Activated CD4-positive, alpha-beta T cell treated with anti-CD3 and anti-CD28 coated beads, Interleukin-2, amount 50 U/mL, for 1 hour (primary cell): ENCODE measurements at regions not wholly inside any gene's neighbourhood (a gene's known extent, or its start where the extent isn't known, plus 50 kb on each side); places are given as distances from the start of the nearest gene placed in this dataset.
"Not testable (repeated sequence)": the region's sequence is repeated elsewhere in the genome, so short reads cannot be mapped to it uniquely, and the experiment has no call there.

Source experiments
- DNase-seq: peaks from one replicate; pipeline ENCODE4 v3.0.0-alpha.2; 2020

DNA sequence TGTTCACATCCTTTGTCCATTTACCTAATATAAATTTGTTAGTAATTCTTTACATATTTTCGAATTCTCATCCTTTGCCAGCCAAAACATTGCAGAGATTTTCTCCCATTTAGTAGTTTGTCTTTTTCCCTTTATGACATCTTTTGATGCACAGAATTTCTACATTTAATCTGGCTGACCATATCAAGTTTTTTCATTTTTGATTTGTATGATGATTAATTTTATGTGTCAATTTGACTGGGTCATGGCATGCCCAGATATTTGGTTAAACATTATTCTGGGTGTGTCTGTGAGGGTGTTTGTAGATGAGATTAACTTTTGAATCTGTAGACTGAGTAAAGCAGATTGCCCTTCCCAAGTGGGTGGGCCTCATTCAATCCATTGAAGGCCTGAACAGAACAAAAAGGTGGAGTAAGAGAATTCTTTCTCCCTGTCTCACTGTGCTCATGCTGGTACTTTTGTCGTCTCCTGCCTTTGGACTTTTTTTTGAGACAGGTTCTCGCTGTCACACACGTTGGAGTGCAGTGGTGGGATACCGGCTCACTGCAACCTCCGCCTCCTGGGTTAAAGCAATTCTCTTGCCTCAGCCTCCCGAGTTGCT lies 72.1 kb upstream of the EPB41L1 start:
- no peak for DNase-seq

DNA sequence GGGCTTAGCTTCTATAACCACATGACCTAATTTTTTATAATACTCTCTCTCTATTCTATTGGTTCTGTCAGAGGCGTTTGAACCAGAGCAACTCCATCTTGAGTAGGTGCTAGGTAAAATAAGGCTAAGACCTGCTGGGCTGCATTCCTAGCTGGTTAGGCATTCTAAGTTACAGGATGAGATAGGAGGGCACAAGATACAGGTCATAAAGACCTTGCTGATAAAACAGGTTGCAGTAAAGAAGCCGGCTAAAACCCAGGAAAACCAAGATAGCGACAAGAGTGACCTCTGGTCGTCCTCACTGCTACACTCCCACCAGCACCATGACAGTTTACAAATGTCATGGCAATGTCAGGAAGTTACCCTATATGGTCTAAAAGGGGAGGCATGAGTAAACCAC lies 71.3 kb upstream of the EPB41L1 start:
- DNase-seq = not testable (repeated sequence)

DNA sequence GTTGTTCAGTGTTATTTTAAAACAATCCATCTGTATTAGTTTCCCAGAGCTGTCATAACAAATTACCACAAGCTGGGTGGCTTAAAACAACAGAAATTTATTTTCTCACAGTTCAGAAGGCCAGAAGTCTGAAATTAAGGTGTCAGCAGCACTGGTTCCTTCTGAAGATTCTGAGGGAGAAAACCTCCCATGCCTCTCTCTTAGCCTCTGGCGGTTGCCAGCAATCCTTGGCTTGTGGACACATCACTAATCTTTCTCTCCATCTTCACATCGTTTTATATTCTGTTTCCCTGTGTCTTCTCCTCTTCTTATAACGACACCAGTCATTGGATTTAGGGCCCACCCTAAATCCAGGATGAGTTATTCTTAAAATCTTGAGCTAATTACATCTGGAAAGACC lies 70.2 kb upstream of the EPB41L1 start:
- DNase-seq = no peak

DNA sequence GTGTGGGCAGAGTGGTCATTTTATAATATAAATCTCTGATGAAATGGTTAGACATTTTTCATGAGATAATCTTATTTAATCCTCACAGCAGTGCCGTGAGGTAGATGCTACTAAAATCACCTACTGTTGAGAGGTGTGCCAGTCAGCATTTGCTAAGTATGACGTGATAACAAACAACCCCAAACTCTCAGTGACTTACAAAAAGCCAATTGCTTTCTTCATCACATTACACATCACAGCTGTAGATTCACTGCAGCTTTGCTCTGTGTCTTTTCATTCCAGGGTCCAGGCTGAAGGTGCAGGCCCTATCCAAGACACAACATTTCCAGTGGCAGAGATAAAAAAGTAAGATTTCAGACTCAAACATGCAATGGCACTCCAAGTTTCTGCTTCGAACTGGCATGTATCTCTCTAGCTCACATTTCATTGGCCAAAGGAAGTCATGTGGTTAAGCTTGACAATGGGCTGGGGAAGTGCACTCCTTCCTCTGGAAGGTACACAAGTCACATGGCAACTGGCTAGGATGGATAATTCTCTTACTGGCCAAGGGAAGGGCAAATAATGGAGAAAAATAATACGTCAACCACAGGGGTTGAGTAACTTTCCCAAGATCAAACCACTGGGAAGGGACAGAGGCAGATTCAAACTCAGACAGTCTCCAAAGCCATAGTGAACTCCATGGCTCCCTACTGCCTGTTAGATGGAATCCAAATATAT lies 69.5 kb upstream of the EPB41L1 start:
- no peak for DNase-seq

DNA sequence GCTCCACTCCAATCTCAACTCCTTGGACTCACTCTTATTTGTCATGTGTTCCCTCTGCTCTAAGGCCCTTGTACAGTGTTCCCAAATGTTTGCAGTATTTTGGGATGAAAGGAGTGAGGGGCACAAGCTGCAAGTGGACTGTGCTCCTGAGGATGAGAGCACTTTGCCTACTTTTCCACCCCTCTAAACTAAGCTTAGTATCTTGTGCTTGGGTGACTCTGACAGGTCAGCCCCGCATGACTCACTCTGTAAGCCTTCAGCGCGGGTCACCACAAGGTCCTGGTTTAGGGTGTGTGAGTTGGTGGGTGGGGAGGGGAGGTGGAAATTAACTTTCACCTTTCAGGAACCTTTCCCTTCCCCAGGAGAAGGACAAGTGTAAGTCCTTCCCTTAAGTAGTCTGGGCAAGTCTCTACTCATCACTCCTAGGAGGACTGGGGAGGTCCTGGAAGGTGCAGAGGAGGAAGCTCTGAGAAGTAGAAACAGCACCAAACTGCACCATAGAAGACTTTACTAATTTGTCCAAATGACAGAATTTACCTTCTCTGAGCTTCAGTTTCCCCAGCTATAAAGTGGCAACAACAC lies 68.8 kb upstream of the EPB41L1 start:
- DNase-seq = no peak

DNA sequence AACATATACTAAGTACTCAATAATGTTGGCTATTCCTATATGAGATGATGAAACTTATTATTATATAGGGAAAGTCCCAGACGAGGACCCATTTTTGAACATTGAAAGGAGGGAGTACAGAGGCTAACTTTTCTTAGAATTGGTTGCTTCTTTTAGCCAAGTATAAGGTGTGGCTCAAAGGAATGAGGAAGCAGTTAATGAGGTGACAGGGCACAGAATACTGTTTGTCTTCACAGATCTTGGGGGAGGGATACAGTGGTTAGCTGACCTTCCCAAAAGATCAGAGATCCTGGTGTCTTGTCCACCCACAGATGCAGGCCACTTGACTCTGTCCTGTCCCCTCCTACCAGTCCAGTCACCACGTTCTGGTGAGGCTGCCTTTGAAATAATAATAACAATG lies 67.8 kb upstream of the EPB41L1 start:
- DNase-seq = no peak

DNA sequence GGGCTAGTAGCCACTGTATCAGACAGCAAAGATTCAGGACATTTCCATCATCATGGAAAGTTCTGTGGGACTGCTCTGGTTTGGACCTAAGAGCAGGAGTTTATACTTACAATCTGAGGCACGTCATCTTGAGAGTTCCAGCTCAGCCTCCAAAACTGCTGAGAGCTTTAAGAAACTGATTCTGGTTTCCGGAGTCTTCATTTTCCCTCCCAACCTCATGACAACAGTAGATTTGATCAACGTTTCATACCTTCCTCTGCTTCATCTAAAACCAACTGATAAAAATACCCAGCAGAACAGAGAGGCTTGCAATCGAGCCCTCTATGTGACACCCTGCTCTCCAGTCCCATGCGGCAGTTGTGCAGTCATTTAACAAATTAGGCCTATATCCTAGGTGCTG lies 64.3 kb upstream of the EPB41L1 start:
- DNase-seq = no peak

DNA sequence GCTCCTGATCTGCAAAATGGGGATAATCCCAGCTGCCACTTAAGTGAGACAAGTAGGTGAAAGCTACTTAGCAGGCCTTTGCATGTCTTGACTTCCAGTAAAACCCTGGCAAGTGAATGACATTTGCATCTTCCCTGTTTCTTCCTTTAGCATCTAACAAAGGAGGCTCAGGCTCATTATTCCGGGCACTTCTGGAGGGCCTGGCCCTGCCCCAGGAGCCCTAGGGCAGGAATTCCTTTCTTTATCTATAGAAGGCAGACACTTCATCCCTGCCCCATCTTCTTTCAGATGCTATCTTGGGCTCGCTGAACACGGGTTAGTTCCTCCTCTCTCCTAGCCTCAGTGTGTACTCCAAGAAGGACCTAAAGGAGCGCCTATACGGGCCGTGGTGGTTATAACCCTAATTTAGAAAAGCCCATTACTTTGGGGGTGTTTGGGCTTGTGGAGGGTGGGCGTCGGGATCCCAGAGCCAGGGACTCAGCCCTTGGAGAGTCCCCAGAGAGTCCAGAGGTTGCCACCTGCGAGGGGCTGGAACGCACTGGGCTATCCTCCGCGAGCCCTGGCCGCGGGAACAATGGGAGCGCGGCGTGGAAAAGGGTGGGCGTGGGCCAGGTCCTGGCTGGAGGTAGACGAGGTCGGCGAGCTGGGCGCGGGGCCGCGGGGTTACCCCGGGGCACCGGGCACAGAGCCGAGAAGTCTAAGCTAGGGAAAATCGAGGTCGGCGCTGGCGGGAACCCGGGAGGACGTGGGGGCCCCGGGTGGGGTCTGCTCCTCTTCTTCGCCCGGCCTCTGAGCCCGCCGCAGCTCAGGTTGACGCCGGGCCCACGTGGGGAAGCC lies 62.8 kb upstream of the EPB41L1 start:
- DNase-seq = no peak

DNA sequence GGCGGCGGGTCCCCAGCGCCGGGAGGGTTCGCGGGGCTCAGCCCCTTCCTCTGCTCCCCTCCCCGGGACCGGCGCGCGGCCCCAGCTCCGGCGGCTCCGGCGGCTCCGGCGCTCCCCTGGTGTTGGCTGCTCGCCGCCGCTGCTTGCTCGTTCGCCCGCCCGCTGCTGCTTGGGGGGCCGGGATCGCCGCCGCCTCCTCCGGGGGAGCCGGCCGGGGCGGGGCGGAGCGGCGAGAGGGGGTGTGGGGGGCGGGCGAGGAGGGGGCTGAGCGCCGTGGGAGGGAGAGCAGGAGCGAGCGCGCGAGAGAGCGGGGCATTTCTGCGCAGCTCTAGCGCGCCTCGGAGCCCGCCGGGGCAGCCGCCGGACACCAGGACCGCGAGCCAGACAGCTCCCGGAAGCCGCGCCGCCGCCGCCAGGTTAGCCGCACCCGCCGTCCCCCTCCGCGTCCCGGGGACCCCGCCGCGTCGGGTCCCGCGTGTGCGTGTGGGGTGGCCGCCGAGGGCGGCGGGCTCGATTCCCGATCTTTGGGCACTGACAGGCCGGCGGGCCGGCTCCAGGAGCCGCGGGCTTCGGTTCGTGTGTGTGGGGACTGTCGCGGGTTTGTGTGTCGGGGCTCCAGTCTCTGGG lies 62.0 kb upstream of the EPB41L1 start:
- DNase-seq = no peak

DNA sequence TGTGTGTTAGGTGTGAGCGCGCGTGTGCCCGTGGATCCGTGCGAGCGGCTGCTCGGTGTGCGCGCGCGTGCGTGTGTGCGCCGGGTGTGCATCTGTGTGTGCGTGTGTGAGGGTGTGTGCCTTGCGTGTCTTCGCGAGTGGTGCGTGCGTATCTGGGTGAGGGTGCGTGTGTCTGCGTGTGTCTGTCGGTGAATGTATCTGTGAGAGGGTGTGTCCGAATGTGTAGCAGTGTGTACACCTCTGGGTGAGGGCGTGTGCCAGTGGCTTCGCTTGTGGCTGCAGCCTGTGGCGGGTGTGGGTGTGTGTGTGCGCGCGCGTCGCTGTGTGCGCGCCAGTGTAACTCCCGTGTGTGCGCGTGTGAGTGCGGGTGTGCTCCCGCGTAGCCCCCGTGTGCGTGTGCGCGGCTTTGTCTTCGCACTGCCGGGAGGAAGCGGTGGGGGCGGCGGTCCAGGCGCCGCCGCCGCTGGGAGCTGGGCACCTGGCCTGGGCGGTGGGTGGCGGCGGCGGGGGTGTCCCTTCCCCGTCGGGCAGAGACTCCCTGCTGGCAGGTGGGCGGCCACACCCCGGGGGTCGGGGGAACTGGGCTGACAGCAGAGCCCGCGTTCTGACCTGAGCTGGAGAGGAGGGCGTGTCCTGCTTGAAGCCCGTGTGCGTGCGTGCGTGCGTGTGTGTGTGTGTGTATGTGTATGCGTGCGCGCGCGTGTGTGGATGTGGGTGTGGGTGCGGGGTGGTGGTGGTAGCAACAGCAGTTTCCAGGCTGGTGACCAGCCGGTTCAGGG lies 61.3 kb upstream of the EPB41L1 start:
- DNase-seq = peak; percentile 34

DNA sequence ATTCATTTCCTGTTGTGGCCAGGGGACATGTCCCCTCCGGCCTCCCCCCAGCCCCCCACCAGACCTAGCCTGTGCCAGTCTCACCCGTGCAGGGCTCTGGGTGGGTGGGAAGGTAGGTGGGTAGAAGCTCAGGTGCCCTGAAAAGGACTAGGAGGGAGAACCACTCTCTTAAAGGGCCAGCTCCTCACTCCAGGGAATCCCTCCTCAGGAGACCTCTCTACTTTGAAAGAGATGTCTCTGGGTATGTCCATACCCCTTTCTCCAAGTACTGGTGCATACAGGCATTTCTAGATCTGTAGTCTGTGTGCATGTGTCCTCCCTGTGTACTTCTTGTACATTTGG lies 60.8 kb upstream of the EPB41L1 start:
- no peak for DNase-seq

DNA sequence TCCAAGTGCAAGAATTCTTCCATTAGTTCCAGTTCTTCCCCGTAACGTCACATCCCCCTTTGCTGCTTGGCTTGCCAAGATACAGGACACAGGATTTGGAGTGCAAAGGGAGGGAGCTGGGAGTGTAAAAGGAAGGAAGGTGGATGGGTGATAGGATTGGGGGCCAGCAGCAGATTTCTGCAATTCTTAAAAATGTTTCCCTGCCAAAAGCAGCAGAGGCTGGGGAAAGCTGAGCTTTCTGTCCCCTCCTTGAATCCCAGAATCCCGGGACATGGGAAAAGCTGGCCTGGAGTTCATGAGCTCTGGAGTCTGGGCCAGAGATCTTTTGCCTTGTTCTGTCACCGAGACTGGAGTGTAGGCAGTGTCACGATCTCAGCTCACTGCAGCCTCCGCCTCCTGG lies 60.0 kb upstream of the EPB41L1 start:
- no peak for DNase-seq

DNA sequence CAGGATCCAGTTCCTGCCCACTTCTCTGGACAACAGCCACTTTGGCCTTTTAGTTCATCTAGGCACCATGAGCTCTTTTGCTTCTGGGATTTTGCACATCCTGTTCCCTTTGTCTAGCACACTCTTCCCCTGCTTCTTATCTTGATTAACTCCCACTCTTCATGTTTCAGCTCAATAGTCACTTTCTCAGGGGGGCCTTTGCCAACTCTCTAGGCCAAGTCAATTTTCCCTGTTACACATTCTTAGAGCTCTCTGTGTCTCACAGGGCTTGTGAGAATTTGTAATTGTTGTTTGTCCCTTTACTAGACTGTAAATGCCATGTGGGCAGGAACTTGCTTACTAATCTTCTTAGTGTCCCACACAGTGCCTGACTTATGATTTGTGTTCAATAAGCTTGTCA lies 58.1 kb upstream of the EPB41L1 start:
- DNase-seq = no peak

DNA sequence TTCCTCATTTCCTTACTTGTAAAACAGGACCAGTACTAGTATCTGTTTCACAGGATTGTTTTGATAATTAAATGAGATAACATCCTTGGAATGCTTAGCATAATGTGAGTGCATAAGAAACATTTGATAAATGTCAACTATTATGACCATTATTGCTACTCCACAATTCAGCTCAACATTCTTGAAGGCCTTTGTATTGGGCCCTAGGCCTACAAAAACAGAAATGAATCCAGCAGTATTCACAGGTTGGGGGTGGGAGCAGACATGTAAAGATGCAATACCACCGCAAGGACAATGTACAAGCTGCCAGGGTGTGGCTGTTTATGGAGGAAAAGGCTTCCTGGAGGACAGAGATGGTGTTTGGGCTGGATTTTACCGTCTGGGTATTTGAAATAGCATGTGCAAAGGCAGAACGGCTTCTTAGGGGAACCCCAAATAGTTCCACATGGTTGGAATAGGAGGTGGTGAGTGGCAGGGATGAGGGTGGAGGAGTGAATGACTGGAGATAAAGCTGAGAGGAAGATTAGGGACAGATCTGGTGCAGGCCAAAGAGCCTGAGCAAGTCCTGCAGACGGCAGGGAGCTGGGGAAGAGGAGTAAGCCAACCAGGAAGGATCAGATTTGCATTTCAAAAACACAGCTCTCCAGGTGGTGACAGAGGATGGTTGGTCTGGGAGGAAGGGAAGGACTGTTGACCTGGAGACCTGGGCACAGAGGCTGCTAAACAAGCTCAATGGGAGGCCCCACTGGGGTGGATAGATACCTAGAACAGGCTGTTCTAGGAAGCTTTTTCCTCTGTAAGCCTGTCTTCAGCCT lies 57.0 kb upstream of the EPB41L1 start:
- no peak for DNase-seq

DNA sequence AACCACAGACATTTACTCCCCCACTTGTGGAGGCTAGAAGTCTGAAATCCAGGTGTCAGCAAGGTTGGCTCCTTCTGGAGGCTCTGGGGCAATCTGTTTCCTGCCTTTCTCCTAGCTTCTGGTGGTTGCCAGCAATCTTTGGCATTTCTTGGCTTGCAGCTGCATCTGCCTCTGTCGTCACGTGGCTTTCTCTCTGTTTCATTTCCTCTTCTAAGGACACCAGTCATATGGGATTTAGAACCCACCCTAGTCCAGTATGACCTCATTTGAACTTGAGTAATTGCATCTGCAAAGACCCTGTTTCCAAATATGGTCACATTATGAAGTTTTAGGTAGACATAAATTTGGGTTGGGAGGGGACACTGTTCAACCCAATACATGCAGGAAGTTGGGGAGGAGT lies 56.2 kb upstream of the EPB41L1 start:
- DNase-seq = no peak

DNA sequence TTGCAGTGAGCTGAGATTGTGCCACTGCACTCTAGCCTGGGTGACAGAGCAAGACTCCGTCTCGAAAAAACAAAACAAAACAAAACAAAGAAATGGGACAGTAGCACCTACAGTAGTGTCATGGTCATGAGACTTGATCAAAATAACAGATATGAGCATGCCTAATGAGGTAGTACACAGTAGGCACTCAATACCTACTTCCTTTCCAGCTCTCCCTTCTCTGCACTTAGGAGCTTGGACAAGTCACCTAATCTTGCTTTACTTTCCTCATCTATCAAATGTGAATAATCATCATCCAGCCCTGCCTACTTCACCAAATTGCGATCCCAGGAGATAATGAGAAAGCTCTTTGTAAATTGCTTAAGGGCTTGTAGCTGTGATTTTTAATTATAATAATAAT lies 55.4 kb upstream of the EPB41L1 start:
- DNase-seq = no peak

DNA sequence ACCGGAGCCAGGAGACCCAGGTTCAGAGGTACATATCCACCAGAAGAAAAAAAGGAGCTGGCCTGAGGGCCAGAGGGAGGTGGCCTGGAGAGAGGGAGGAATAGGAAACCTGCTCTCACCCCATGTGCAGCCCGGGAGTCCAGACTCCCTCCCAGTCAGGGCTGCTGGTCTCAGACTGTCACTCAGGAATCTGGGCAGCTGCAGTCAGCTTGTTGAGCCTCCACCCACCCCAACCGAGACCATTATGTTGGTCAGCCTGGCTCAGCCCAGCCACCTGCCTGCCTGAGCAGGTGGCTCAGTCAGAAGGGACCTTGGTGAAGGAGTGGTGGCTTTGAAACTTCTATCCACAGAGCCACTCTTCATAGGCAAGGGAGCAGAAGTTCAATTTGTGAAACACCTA lies 53.3 kb upstream of the EPB41L1 start:
- DNase-seq = no peak

DNA sequence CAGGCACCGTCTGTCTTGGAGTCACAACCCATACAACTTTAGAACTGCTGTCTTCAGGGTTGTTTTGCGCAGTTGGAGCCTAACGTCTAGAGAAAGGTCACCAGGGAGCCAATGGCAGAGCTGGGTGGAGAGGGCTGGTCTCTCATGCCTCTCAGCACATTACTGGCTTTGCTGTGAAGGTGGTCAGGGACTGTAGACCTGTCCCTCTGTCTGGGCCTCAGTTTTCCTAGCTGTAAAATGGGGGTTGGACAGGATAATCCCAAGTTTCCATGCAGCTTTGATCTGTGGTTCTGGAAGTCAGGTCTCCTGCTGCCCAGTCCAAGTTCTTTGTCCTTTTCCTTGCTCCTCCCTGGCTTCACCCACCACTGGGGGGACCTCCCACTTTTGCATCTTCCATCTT lies 52.2 kb upstream of the EPB41L1 start:
- no peak for DNase-seq

DNA sequence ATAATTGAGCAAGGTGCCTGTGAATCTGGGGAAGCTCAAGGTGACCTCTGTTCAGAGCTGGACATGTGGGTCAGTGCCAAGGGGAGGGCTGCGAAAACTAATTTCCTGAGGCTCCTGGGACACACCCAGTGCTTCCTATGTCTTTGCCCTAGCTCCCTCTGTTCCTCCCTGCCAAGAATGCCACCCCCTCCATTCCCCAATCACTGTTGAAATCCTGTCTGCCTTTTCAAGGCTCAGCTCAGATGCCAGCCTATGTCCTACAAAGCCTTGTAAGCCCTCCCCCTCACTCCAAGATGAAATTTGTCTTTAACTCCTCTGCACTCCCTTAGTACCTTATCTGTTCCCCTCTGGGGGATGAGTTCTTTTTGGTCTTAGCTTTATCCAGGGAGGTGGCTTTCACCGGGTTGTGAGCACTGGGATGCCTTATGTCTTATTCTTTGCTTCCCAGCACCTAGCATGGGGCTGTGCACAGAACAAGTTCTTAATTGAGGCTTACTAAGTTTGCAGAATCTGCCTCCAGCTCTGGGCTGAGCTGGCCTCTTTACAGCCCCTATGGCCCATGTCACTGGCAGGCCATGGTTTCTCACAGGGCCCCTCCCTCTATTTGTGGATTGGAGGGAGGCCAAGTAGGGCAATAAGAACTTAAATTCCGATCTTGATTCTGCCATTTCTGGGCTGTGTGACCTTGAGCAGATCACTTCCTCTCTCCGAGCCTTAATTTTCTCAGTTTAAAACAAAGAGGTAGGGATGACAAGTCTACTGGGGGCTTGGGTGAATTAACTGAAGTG lies 51.5 kb upstream of the EPB41L1 start:
- no peak for DNase-seq

DNA sequence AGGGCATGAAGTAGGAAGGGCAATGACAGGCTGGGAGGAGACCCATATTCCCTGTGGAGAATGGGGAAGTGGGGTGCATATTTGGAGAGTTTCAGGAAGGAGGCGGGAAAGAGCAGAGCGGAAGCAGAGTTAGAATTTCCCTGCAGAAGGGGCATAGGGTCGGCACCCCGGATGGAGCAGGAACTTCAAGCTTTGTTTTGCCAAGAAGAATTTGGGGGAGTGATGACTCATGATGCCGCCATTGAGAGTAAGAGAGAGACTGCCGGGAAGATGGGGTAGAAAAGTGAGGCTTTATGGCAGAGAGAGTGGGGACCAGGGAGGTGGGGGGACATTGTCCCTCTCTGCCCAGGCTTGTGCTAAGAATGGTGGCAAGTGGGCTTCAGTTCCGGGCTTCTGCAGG lies 50.3 kb upstream of the EPB41L1 start:
- no peak for DNase-seq
